A549 (cell line): ENCODE measurements at regions not wholly inside any gene's neighbourhood (a gene's known extent, or its start where the extent isn't known, plus 50 kb on each side); places are given as distances from the start of the nearest gene placed in this dataset.

ENCODE experiments used
- CTCF ChIP-seq: fragments of >200 bp; sonication (Bioruptor Twin); formaldehyde crosslinking; IDR thresholded peaks from 3 replicates; pipeline ENCODE4 v1.5.1; 2016
- KDM1A ChIP-seq: fragments of 200-600 bp; sonication (generic); IDR thresholded peaks from 2 replicates; pipeline ENCODE4 v1.6.1; 2016; ENCODE audit warnings: low read depth, mild to moderate bottlenecking
- NFE2L2 ChIP-seq: fragments of 150-350 bp; conservative IDR thresholded peaks from 2 replicates; pipeline ENCODE4 v1.6.1; 2014; ENCODE audit warnings: low read length

GRCh38 chr14:59123531-59123930 lies 64.9 kb upstream of the DAAM1 start:
- TF ChIP-seq KDM1A: no peak
- TF ChIP-seq CTCF: no peak
- no peak for TF ChIP-seq NFE2L2
